GM19099 (cell line): ENCODE measurements at regions not wholly inside any gene's neighbourhood (a gene's known extent, or its start where the extent isn't known, plus 50 kb on each side); places are given as distances from the start of the nearest gene placed in this dataset.

Experiments
- POLR2A ChIP-seq: IDR thresholded peaks from 3 replicates; pipeline ENCODE4 v1.6.1; 2011; ENCODE audit warnings: low read depth; ENCODE audit not compliant: insufficient read length; ENCODE audit errors: extremely low read depth

GRCh38 chr5:122638581-122638980 lies 136.3 kb upstream of the SNX2 start:
- TF ChIP-seq POLR2A: no peak

- TF ChIP-seq POLR2A: no peak
Measured at GRCh38 chr5:122639033-122639432, 135.8 kb upstream of the SNX2 start.

DNA sequence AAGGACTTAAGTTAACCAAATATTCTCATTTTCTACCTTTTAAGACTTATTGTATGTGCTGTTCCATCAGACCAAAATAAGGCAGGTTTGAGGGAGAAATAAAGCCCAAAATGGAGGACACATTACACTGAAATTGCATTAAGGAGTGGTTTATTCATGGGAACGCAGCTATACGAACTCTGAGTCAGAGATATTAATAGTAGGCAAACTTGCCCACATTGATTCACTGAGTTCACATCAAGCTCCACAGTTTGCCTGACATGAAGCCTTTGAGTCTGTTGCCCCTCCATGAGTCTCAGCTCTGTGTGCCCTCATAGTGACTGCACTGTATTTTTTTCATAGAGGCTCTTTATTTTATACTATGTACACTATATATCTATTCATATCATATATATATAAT lies 135.0 kb upstream of the SNX2 start:
- no peak for TF ChIP-seq POLR2A

DNA sequence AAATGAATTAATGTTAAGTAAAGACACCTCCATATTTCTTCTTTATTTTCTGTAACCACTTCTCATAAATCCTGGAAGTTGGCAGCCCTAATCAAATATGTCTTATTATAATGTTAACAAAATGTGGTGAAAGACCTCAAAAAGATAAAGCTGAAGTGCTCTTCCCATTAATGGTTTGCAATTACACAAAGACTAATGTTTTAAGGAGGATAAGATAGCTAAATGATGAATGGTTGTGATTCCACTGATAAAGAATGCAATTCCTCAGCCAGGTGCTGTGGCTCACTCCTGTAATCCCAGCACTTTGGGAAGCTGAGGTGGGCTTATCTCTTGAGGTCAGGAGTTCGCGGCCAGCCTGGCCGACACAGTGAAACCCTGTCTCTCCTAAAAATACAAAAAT lies 125.8 kb upstream of the SNX2 start:
- TF ChIP-seq POLR2A: no peak

DNA sequence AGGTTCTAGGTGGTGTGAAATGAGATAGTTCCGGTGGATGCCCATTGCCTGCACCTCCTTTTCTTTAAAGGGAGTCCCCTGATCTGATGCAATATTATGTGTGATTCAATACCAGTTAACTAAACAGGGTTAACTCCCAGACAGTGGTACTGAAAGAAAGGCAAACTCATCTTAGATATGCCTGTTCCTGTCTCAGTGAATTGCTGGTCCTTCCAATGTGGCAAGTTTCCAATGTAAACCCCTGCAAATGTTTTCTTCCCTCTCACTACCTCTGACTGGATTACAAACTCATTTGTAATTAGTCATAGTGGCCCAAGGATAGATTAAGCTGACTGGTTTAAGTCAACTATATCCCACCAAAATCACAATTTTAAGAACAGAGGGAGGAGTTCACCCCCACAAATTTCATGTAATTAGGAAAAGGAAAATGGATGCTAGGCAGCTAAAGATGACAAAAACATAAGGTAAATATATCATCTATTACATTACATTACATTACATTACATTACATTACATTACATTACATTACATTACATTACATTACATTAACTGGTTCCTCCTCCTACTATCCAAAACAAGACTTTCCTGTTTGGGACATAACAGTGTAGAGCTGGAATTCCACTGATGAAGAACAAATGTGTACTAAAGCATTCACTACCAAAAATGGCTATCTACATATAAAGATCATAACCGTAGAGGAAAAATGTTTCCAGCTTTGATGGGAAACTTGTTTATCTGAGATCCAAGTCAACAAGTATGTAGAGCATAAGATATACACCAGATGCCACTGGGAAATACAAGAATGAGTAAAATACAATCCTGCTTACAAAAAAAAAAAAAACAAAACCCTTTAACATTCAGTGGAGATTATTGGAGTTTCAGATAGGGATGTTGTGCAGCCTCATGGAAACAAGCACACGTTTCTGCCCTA lies 121.5 kb upstream of the SNX2 start:
- no peak for TF ChIP-seq POLR2A

- no peak for TF ChIP-seq POLR2A
Measured at GRCh38 chr5:122656160-122656559, 118.7 kb upstream of the SNX2 start.

GRCh38 chr5:122656577-122656976 lies 118.3 kb upstream of the SNX2 start:
- no peak for TF ChIP-seq POLR2A

- TF ChIP-seq POLR2A: no peak
Measured at GRCh38 chr5:122661496-122662180, 113.2 kb upstream of the SNX2 start.

- TF ChIP-seq POLR2A: no peak
Measured at GRCh38 chr5:122665051-122665450, 109.8 kb upstream of the SNX2 start.

DNA sequence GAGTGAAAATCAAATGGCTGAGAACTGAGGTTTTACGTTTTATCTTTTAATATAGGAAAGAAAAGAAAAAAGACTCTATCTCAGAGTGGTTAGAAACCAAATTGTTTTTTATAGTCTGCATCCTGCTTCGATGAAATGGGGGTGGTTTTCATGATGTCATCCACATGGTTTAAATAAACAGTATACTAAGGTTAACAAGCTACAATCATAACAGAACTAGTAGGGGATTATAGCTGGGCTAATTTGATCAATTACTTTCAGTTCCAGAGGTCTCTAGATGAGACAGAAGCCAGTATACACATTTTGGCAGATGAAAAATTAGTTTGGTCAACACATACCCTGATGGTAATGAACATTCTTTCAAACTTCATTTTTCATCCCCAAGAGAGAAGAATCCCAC lies 106.3 kb upstream of the SNX2 start:
- TF ChIP-seq POLR2A: no peak

GRCh38 chr5:122673343-122673742 lies 101.5 kb upstream of the SNX2 start:
- no peak for TF ChIP-seq POLR2A

DNA sequence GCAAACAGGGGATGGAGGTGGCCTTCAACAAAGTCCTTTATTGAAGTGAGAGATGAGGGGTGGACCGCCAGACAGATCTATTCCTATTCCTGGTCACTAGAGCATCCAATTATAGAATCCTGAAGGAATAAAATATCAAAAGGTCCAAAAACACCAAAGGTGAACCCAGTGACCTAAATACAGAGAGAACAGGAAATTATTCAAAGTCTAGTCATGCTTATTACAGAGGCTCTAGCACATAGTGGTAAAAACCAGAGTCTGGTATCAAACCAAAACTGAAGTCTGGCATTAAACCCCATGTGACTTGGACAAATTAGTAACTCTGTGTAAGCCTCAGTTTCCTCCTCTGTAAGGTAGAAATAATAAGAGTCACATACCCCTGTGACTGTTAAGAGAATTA lies 100.5 kb upstream of the SNX2 start:
- TF ChIP-seq POLR2A: no peak

GRCh38 chr5:122680623-122681350 lies 94.1 kb upstream of the SNX2 start:
- no peak for TF ChIP-seq POLR2A

- no peak for TF ChIP-seq POLR2A
Measured at GRCh38 chr5:122683631-122684030, 91.2 kb upstream of the SNX2 start.

DNA sequence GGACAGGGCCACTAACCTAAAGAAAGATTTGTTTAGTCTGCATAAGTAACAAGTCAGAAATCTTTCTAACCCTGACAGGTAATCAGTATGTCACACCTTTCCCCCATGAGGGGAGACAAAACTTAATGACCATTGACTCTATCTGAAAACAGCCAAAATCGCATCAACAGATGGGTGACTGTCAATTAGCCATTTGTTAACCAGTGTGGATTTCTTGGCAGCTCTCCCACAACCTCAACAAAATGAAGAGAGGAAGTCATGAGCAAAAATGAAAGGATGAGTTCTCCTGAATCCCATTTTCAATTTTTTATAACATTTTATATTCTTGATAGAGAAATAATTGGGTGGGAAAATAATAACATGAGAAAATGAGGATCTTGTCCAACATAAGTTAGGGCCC lies 84.6 kb upstream of the SNX2 start:
- TF ChIP-seq POLR2A: no peak
